Neural cell (in vitro differentiated cells): ENCODE measurements at regions not wholly inside any gene's neighbourhood (a gene's known extent, or its start where the extent isn't known, plus 50 kb on each side); places are given as distances from the start of the nearest gene placed in this dataset.

ENCODE experiments used
- H2AFZ ChIP-seq: fragments of 200-600, 300-800 bp; sonication (generic), shearing (Covaris generic); 2 replicates; pipeline ENCODE4 v1.6.0; 2014; ENCODE audit warnings: low read depth, mild to moderate bottlenecking, antibody characterized with exemption, low read length, moderate library complexity
- H3F3A ChIP-seq: fragments of 200-600 bp; shearing (Covaris generic); 2 replicates; pipeline ENCODE4 v1.6.1; 2016; ENCODE audit warnings: mild to moderate bottlenecking, moderate library complexity, mixed read lengths, antibody characterized with exemption, low read length; ENCODE audit not compliant: insufficient read depth, poor library complexity, severe bottlenecking
- H3K27ac ChIP-seq: fragments of 200-600, 300-800 bp; sonication (generic), shearing (Covaris generic); 2 replicates; pipeline ENCODE4 v1.5.1; 2014; ENCODE audit warnings: mild to moderate bottlenecking, low read length, moderate library complexity
- H3K27me3 ChIP-seq: fragments of 300-800, 200-600 bp; sonication (generic), shearing (Covaris generic); 2 replicates; pipeline ENCODE4 v1.6.0; 2014; ENCODE audit warnings: mild to moderate bottlenecking, low read depth, low read length, moderate library complexity; ENCODE audit not compliant: insufficient read depth
- H3K36me3 ChIP-seq: fragments of 300-800, 200-600 bp; sonication (generic), shearing (Covaris generic); 2 replicates; pipeline ENCODE4 v1.5.1; 2014; ENCODE audit warnings: mild to moderate bottlenecking, antibody characterized with exemption, low read length, moderate library complexity; ENCODE audit not compliant: insufficient read depth
- H3K4me2 ChIP-seq: fragments of 300-800, 200-600 bp; sonication (generic), shearing (Covaris generic); 2 replicates; pipeline ENCODE4 v1.6.0; 2014; ENCODE audit warnings: mild to moderate bottlenecking, low read length
- H3K4me3 ChIP-seq: fragments of 300-800, 200-600 bp; sonication (generic), shearing (Covaris generic); 2 replicates; pipeline ENCODE4 v1.5.1; 2014; ENCODE audit warnings: mild to moderate bottlenecking, low read length, moderate library complexity
- H3K79me2 ChIP-seq: fragments of 200-600 bp; shearing (Covaris generic); replicated peaks from 2 replicates; pipeline ENCODE4 v1.6.0; 2014; ENCODE audit warnings: mild to moderate bottlenecking, low read length, moderate library complexity; ENCODE audit not compliant: insufficient read depth
- H3K9ac ChIP-seq: fragments of 300-800, 200-600 bp; sonication (generic), shearing (Covaris generic); 2 replicates; pipeline ENCODE4 v1.6.1; 2016; ENCODE audit warnings: mild to moderate bottlenecking, low read length, mixed read lengths
- H3K9me2 ChIP-seq: fragments of 200-600 bp; shearing (Covaris generic); 2 replicates; pipeline ENCODE4 v1.6.1; 2016; ENCODE audit warnings: mild to moderate bottlenecking, low read length, mixed read lengths; ENCODE audit not compliant: insufficient read depth
- H3K9me3 ChIP-seq: fragments of 200-600, 300-800 bp; sonication (generic), shearing (Covaris generic); 2 replicates; pipeline ENCODE4 v1.6.1; 2016; ENCODE audit warnings: mild to moderate bottlenecking, mixed run types, low read length, moderate library complexity, mixed read lengths
- H4K20me1 ChIP-seq: fragments of 200-600 bp; shearing (Covaris generic); 2 replicates; pipeline ENCODE4 v1.6.1; 2016; ENCODE audit warnings: mild to moderate bottlenecking, mixed run types; ENCODE audit not compliant: insufficient read depth
- EP300 ChIP-seq: fragments of 450-650 bp; conservative IDR thresholded peaks from 2 replicates; pipeline ENCODE4 v1.6.1; 2014; ENCODE audit warnings: antibody characterized with exemption, mild to moderate bottlenecking, moderate library complexity; ENCODE audit not compliant: poor library complexity, severe bottlenecking
- POLR2AphosphoS5 ChIP-seq: IDR thresholded peaks from 2 replicates; pipeline ENCODE4 v1.6.1; 2012
- RAD21 ChIP-seq: fragments of 450-650 bp; conservative IDR thresholded peaks from 2 replicates; pipeline ENCODE4 v1.6.1; 2014; ENCODE audit warnings: antibody characterized with exemption, mild to moderate bottlenecking, moderate library complexity
- SMC3 ChIP-seq: fragments of 450-650 bp; conservative IDR thresholded peaks from 2 replicates; pipeline ENCODE4 v1.6.1; 2014; ENCODE audit warnings: antibody characterized with exemption, mild to moderate bottlenecking, moderate library complexity; ENCODE audit not compliant: poor library complexity
- TF ChIP-seq, protein P1 (sequence below): IDR thresholded peaks from 2 replicates; pipeline ENCODE4 v1.6.1; 2012; ENCODE audit warnings: borderline replicate concordance
- TF ChIP-seq, protein P2 (sequence below): fragments of 450-650 bp; IDR thresholded peaks from 2 replicates; pipeline ENCODE4 v1.5.1; 2014; ENCODE audit warnings: antibody characterized with exemption, mild to moderate bottlenecking, moderate library complexity; ENCODE audit not compliant: poor library complexity, severe bottlenecking

DNA sequence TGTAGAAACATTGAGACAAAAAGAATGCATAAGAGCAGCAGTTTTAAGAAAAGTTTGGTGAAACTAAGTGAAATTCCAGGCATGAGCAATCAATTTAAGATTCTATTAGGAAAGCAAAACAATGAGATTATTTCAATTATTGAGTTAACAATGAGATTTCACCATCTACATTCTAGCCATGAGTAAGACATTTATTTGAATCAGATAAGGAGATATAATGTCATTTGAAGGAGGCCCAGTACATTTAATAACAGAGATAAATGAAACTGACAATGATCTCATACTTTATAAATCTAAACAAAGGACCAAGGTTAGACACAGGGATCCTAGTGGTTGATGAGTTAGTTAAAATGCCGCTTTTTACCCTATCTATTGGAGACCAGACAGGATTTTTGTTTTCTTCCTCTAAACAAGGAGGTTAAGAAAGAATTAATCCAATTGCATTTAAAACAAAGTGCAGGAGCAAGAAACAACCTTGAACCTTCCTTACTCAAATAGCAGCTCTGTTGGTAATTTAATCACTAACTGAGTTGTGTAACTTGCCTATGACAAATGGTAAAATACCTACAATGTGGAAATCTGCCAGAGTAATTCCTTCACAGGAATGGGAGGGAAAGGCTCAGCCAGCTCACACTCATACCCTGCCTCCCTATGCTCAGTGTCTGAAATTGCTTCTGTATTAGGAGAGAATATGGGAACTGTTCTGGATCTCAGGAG is 103.5 kb upstream of the NR3C1 start:
- H3K36me3 ChIP-seq: no peaks in the 10 kb centered on the region
- no peaks in the 10 kb centered on the region for H3K79me2 ChIP-seq
- no peak overlapping the region for H3K9ac ChIP-seq
- TF ChIP-seq SMC3: no peak
- TF ChIP-seq, protein P1, sequence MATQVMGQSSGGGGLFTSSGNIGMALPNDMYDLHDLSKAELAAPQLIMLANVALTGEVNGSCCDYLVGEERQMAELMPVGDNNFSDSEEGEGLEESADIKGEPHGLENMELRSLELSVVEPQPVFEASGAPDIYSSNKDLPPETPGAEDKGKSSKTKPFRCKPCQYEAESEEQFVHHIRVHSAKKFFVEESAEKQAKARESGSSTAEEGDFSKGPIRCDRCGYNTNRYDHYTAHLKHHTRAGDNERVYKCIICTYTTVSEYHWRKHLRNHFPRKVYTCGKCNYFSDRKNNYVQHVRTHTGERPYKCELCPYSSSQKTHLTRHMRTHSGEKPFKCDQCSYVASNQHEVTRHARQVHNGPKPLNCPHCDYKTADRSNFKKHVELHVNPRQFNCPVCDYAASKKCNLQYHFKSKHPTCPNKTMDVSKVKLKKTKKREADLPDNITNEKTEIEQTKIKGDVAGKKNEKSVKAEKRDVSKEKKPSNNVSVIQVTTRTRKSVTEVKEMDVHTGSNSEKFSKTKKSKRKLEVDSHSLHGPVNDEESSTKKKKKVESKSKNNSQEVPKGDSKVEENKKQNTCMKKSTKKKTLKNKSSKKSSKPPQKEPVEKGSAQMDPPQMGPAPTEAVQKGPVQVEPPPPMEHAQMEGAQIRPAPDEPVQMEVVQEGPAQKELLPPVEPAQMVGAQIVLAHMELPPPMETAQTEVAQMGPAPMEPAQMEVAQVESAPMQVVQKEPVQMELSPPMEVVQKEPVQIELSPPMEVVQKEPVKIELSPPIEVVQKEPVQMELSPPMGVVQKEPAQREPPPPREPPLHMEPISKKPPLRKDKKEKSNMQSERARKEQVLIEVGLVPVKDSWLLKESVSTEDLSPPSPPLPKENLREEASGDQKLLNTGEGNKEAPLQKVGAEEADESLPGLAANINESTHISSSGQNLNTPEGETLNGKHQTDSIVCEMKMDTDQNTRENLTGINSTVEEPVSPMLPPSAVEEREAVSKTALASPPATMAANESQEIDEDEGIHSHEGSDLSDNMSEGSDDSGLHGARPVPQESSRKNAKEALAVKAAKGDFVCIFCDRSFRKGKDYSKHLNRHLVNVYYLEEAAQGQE: no peak
- TF ChIP-seq EP300: no peak
- TF ChIP-seq POLR2AphosphoS5: no peak
- TF ChIP-seq, protein P2, sequence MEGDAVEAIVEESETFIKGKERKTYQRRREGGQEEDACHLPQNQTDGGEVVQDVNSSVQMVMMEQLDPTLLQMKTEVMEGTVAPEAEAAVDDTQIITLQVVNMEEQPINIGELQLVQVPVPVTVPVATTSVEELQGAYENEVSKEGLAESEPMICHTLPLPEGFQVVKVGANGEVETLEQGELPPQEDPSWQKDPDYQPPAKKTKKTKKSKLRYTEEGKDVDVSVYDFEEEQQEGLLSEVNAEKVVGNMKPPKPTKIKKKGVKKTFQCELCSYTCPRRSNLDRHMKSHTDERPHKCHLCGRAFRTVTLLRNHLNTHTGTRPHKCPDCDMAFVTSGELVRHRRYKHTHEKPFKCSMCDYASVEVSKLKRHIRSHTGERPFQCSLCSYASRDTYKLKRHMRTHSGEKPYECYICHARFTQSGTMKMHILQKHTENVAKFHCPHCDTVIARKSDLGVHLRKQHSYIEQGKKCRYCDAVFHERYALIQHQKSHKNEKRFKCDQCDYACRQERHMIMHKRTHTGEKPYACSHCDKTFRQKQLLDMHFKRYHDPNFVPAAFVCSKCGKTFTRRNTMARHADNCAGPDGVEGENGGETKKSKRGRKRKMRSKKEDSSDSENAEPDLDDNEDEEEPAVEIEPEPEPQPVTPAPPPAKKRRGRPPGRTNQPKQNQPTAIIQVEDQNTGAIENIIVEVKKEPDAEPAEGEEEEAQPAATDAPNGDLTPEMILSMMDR: no peak
- no peak overlapping the region for H3K4me3 ChIP-seq
- no peaks in the 10 kb centered on the region for H3K9me2 ChIP-seq
- H2AFZ ChIP-seq: no peak overlapping the region
- H3K27me3 ChIP-seq: no peaks in the 10 kb centered on the region
- H3F3A ChIP-seq: no peaks in the 10 kb centered on the region
- no peak overlapping the region for H3K4me2 ChIP-seq
- H4K20me1 ChIP-seq: no peaks in the 10 kb centered on the region
- H3K27ac ChIP-seq: no peak overlapping the region
- no peaks in the 10 kb centered on the region for H3K9me3 ChIP-seq

DNA sequence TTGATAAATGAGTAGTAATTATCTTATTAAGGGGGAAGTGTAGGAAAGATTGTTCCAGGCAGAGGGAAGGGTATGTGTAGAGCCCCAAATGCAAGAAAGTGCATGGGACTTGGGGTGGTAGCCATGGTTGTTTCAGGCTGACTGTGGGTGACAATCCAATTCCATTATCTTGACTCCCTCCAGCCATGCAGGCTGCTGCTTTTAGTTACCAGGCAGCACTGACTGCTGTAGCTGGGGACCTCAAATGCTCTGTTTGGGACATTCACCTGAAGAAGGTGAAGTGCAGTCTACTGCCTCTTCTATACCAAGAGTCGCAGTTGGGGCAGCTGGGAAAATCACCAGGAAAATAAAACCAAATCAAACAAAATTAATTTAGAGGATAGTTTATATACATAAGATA is 102.4 kb upstream of the NR3C1 start:
- no peak overlapping the region for H2AFZ ChIP-seq
- no peaks in the 10 kb centered on the region for H3K9me2 ChIP-seq
- H3K9ac ChIP-seq: no peak overlapping the region
- H4K20me1 ChIP-seq: no peaks in the 10 kb centered on the region
- H3K4me3 ChIP-seq: no peak overlapping the region
- H3F3A ChIP-seq: no peaks in the 10 kb centered on the region
- no peak overlapping the region for H3K4me2 ChIP-seq
- H3K27me3 ChIP-seq: no peaks in the 10 kb centered on the region
- H3K79me2 ChIP-seq: no peaks in the 10 kb centered on the region
- H3K27ac ChIP-seq: no peak overlapping the region
- TF ChIP-seq RAD21: no peak
- no peaks in the 10 kb centered on the region for H3K9me3 ChIP-seq
- H3K36me3 ChIP-seq: no peaks in the 10 kb centered on the region

DNA sequence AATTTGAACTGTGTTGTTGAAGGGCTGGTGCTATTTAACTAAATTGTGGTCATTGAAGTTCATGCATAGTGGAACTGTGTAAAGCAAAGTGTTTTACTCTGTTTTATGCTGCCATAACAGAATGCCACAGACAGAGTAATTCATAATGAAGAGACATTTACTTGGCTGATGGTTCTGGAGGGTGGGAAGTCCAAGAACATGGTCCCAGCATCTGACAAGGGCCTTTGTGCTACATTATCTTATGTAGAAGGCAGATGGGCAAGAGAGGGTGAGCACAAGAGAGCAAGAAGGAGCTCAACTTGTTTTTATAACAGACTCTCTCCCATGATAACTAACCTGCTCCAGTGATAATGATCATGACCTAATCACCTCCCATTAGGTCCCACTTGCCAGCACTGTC is 101.9 kb upstream of the NR3C1 start:
- Histone ChIP-seq H3F3A (no peaks in the 10 kb centered on the region), H3K4me3 (no peak overlapping the region), H3K9me3 (no peaks in the 10 kb centered on the region), H3K4me2 (no peak overlapping the region), H4K20me1 (no peaks in the 10 kb centered on the region), H3K79me2 (no peaks in the 10 kb centered on the region), H3K27ac (no peak overlapping the region), H3K9me2 (no peaks in the 10 kb centered on the region), H3K9ac (no peak overlapping the region), H2AFZ (no peak overlapping the region), H3K36me3 (no peaks in the 10 kb centered on the region), H3K27me3 (no peaks in the 10 kb centered on the region)
- TF ChIP-seq POLR2AphosphoS5: no peak
